H1 (cell line): ENCODE measurements at regions not wholly inside any gene's neighbourhood (a gene's known extent, or its start where the extent isn't known, plus 50 kb on each side); places are given as distances from the start of the nearest gene placed in this dataset.

Source experiments
- CTCF ChIA-PET: fragments of 300-600 bp; sonication (Branson Sonifier 250); formaldehyde crosslinking; loops from one replicate; lab custom pipeline; 2021; ENCODE audit not compliant: partially characterized antibody; lab: Charles Lee
- POLR2A ChIA-PET: fragments of 300-600 bp; sonication (Branson Sonifier 250); formaldehyde crosslinking; loops from one replicate; lab custom pipeline; 2021; ENCODE audit warnings: inconsistent platforms; ENCODE audit not compliant: partially characterized antibody; lab: Charles Lee
- DNase-seq, 2 experiments: peaks; one replicate each; pipeline versions ENCODE4 v3.0.0 to v3.0.0-alpha.2; 2010 to 2022; ENCODE audit warnings: low spot score in 2 of 2, low read depth in 1 of 2, mixed read lengths in 1 of 2
- FAIRE-seq: peaks from 2 replicates; lab custom pipeline; 2011; peaks lifted over from hg19 to GRCh38; lab: Jason Lieb, UNC
- H2AFZ ChIP-seq: 2 replicates; pipeline ENCODE4 v1.8.1; 2012; ENCODE audit warnings: low read length, inconsistent platforms
- H2AK5ac ChIP-seq: 2 replicates; pipeline ENCODE4 v1.6.1; 2013; ENCODE audit warnings: low read depth, low read length
- H2BK120ac ChIP-seq: replicated peaks from 2 replicates; pipeline ENCODE3; 2013; ENCODE audit warnings: low read depth, low read length, inconsistent platforms
- H2BK12ac ChIP-seq: 2 replicates; pipeline ENCODE4 v1.6.1; 2013; ENCODE audit warnings: low read depth, low read length
- H2BK15ac ChIP-seq: 2 replicates; pipeline ENCODE4 v1.6.1; 2013; ENCODE audit warnings: low read length
- H2BK20ac ChIP-seq: 2 replicates; pipeline ENCODE4 v1.6.1; 2013; ENCODE audit warnings: low read length
- H2BK5ac ChIP-seq: 2 replicates; pipeline ENCODE4 v1.6.1; 2013; ENCODE audit warnings: low read depth, low read length
- H3K14ac ChIP-seq: 2 replicates; pipeline ENCODE4 v1.6.1; 2013; ENCODE audit warnings: inconsistent platforms; ENCODE audit not compliant: insufficient read length
- H3K18ac ChIP-seq: 2 replicates; pipeline ENCODE4 v1.6.1; 2013; ENCODE audit warnings: low read length; ENCODE audit errors: extremely low read depth
- H3K23ac ChIP-seq: 2 replicates; pipeline ENCODE4 v1.6.1; 2013; ENCODE audit warnings: inconsistent platforms; ENCODE audit not compliant: insufficient read length
- H3K23me2 ChIP-seq: 2 replicates; pipeline ENCODE4 v1.6.1; 2013; ENCODE audit warnings: low read depth, low read length
- H3K27ac ChIP-seq: 2 replicates; pipeline ENCODE4 v1.6.1; 2011; ENCODE audit warnings: low read depth, low read length, inconsistent platforms
- H3K27me3 ChIP-seq, 4 experiments: replicated peaks in 1 of 4; 1 replicate in 1 of 4; 2 replicates in 3 of 4; pipeline versions ENCODE4 v1.6.1 to v1.8.1; 2011 to 2013; ENCODE audit warnings: low read length in 3 of 4, mild to moderate bottlenecking in 3 of 4, inconsistent platforms in 2 of 4, mixed read lengths in 2 of 4, moderate library complexity in 1 of 4; ENCODE audit not compliant: control insufficient read depth in 3 of 4, insufficient read depth in 3 of 4; ENCODE audit errors: extremely low read depth in 1 of 4
- H3K36me3 ChIP-seq, 4 experiments: 2 replicates each; pipeline versions ENCODE4 v1.6.1 to v1.8.1; 2011 to 2013; ENCODE audit warnings: mild to moderate bottlenecking in 4 of 4, low read length in 3 of 4, moderate library complexity in 2 of 4, control low read depth in 1 of 4, inconsistent platforms in 1 of 4; ENCODE audit not compliant: insufficient read depth in 4 of 4, control insufficient read depth in 2 of 4
- H3K4ac ChIP-seq: replicated peaks from 2 replicates; pipeline ENCODE3; 2013; ENCODE audit warnings: low read length, low read depth, mixed read lengths, inconsistent platforms; ENCODE audit not compliant: insufficient read length
- H3K4me1 ChIP-seq, 4 experiments: replicated peaks in 1 of 4; 1 replicate in 1 of 4; 2 replicates in 3 of 4; pipeline versions ENCODE4 v1.6.1 to v1.8.1; 2011 to 2013; ENCODE audit warnings: low read length in 3 of 4, inconsistent platforms in 2 of 4, mixed read lengths in 1 of 4; ENCODE audit not compliant: insufficient read depth in 4 of 4, control insufficient read depth in 3 of 4
- H3K4me2 ChIP-seq, 2 experiments: 2 replicates each; pipeline versions ENCODE4 v1.6.1 to v1.8.1; 2011 to 2013; ENCODE audit warnings: low read depth in 2 of 2, low read length in 2 of 2, control low read depth in 1 of 2, inconsistent platforms in 1 of 2, mild to moderate bottlenecking in 1 of 2; ENCODE audit not compliant: insufficient read depth in 1 of 2
- H3K4me3 ChIP-seq, 4 experiments: fragments of 200-600, 300-600 bp in 1 of 4; sonication (generic), shearing (Covaris generic), sonication (Bioruptor Twin) in 1 of 4; 2 replicates each; pipeline versions ENCODE4 v1.5.1 to v1.8.1; 2011 to 2016; ENCODE audit warnings: low read length in 4 of 4, low read depth in 3 of 4, control low read depth in 2 of 4, inconsistent platforms in 2 of 4, mild to moderate bottlenecking in 2 of 4, mixed read lengths in 1 of 4, moderate library complexity in 1 of 4; ENCODE audit not compliant: insufficient read depth in 2 of 4; ENCODE audit errors: extremely low read depth in 1 of 4
- H3K56ac ChIP-seq: replicated peaks from 2 replicates; pipeline ENCODE3; 2013; ENCODE audit warnings: low read depth, mild to moderate bottlenecking, mixed read lengths, low read length, inconsistent platforms; ENCODE audit not compliant: insufficient read length
- H3K79me1 ChIP-seq: 2 replicates; pipeline ENCODE4 v1.6.1; 2013; ENCODE audit warnings: low read depth, low read length, control low read depth
- H3K79me2 ChIP-seq, 2 experiments: 2 replicates each; pipeline versions ENCODE4 v1.6.1 to v1.8.1; 2012 to 2013; ENCODE audit warnings: low read length in 2 of 2, mild to moderate bottlenecking in 2 of 2, inconsistent platforms in 1 of 2; ENCODE audit not compliant: insufficient read depth in 2 of 2, control insufficient read depth in 1 of 2
- H3K9ac ChIP-seq, 4 experiments: replicated peaks in 1 of 4; 1 replicate in 1 of 4; 2 replicates in 3 of 4; pipeline versions ENCODE4 v1.6.1 to v1.8.1; 2011 to 2013; ENCODE audit warnings: low read depth in 3 of 4, low read length in 3 of 4, control low read depth in 2 of 4, mild to moderate bottlenecking in 2 of 4, moderate library complexity in 2 of 4, inconsistent platforms in 1 of 4; ENCODE audit errors: extremely low read depth in 1 of 4
- H3K9me3 ChIP-seq, 2 experiments: 2 replicates each; pipeline versions ENCODE4 v1.6.1 to v1.8.1; 2012 to 2013; ENCODE audit warnings: mild to moderate bottlenecking in 2 of 2, moderate library complexity in 2 of 2, control low read depth in 1 of 2, inconsistent platforms in 1 of 2, low read depth in 1 of 2, low read length in 1 of 2, mixed read lengths in 1 of 2; ENCODE audit not compliant: insufficient read depth in 2 of 2
- H4K20me1 ChIP-seq, 2 experiments: replicated peaks in 1 of 2; 2 replicates each; pipeline versions ENCODE3 to v1.8.1; 2011 to 2013; ENCODE audit warnings: inconsistent platforms in 2 of 2, low read length in 2 of 2, mild to moderate bottlenecking in 1 of 2; ENCODE audit not compliant: insufficient read depth in 2 of 2, control insufficient read depth in 1 of 2
- H4K5ac ChIP-seq: 2 replicates; pipeline ENCODE4 v1.6.1; 2013; ENCODE audit warnings: low read length, low read depth, mixed read lengths, inconsistent platforms; ENCODE audit not compliant: insufficient read length
- H4K8ac ChIP-seq: 2 replicates; pipeline ENCODE4 v1.8.0; 2013; ENCODE audit warnings: mild to moderate bottlenecking, moderate library complexity, low read length, inconsistent platforms; ENCODE audit not compliant: insufficient read depth; ENCODE audit errors: extremely low read depth
- H4K91ac ChIP-seq: replicated peaks from 2 replicates; pipeline ENCODE3; 2013; ENCODE audit warnings: low read length, mixed read lengths, inconsistent platforms; ENCODE audit not compliant: insufficient read length
- BRCA1 ChIP-seq: IDR thresholded peaks from 2 replicates; pipeline ENCODE4 v1.6.1; 2012; ENCODE audit warnings: low read depth, low read length, improper control_type of control experiment
- CBX5 ChIP-seq: fragments of 300-800, 300-1000 bp; sonication (generic); IDR thresholded peaks from 2 replicates; pipeline ENCODE4 v1.7.1; 2016; ENCODE audit warnings: antibody characterized with exemption, low read length, low read depth
- CEBPB ChIP-seq: IDR thresholded peaks from 2 replicates; pipeline ENCODE4 v1.6.1; 2012; ENCODE audit warnings: low read depth, low read length
- CHD1 ChIP-seq: IDR thresholded peaks from 2 replicates; pipeline ENCODE4 v1.6.1; 2012; ENCODE audit warnings: low read depth, low read length, improper control_type of control experiment
- GTF2F1 ChIP-seq: IDR thresholded peaks from 2 replicates; pipeline ENCODE4 v1.6.1; 2012; ENCODE audit warnings: low read depth, low read length, improper control_type of control experiment, borderline replicate concordance
- HDAC6 ChIP-seq: IDR thresholded peaks from one replicate; pipeline ENCODE4 v1.7.1; 2012; ENCODE audit warnings: low read depth, mild to moderate bottlenecking, inconsistent platforms, low read length, moderate library complexity
- NRF1 ChIP-seq: IDR thresholded peaks from 2 replicates; pipeline ENCODE4 v1.6.1; 2011; ENCODE audit warnings: mild to moderate bottlenecking, low read depth, low read length, improper control_type of control experiment
- PHF8 ChIP-seq: fragments of 200-600 bp; sonication (generic); conservative IDR thresholded peaks from 2 replicates; pipeline ENCODE4 v1.7.1; 2012; ENCODE audit warnings: low read depth, mild to moderate bottlenecking, inconsistent platforms, low read length, moderate library complexity
- POLR2A ChIP-seq, 2 experiments: IDR thresholded peaks; 1 replicate in 1 of 2; 2 replicates in 1 of 2; pipeline ENCODE4 v1.6.1; 2011; ENCODE audit warnings: low read depth in 2 of 2, low read length in 2 of 2, mild to moderate bottlenecking in 2 of 2; ENCODE audit errors: control extremely low read depth in 1 of 2
- RBBP5 ChIP-seq: IDR thresholded peaks from 2 replicates; pipeline ENCODE4 v1.7.1; 2012; ENCODE audit warnings: low read depth, mild to moderate bottlenecking, inconsistent platforms, low read length, moderate library complexity, borderline replicate concordance
- RXRA ChIP-seq: IDR thresholded peaks from 2 replicates; pipeline ENCODE4 v1.6.1; 2011; ENCODE audit warnings: low read depth, mild to moderate bottlenecking, low read length, moderate library complexity; ENCODE audit not compliant: insufficient read depth
- SIRT6 ChIP-seq: IDR thresholded peaks from one replicate; pipeline ENCODE4 v1.7.1; 2012; ENCODE audit warnings: low read length, inconsistent platforms
- SIX5 ChIP-seq: IDR thresholded peaks from 2 replicates; pipeline ENCODE4 v1.6.1; 2011; ENCODE audit warnings: mild to moderate bottlenecking, low read depth, low read length
- SP2 ChIP-seq: IDR thresholded peaks from 2 replicates; pipeline ENCODE4 v1.6.1; 2012; ENCODE audit warnings: mild to moderate bottlenecking, low read length, inconsistent platforms
- WGBS, 2 experiments: shearing (Covaris generic) in 1 of 2; methylation state at CpG; one replicate each; pipeline versions ENCODE4 v1.1.6 to v1.1.7; 2013 to 2015; ENCODE audit warnings: low lambda C conversion rate in 2 of 2, mixed read lengths in 2 of 2, inconsistent platforms in 1 of 2, low coverage in 1 of 2, missing lambda C conversion rate in 1 of 2; ENCODE audit not compliant: insufficient replicate concordance in 2 of 2, insufficient coverage in 1 of 2, insufficient read length in 1 of 2; ENCODE audit errors: extremely low coverage in 1 of 2, missing lambda C conversion rate in 1 of 2; 5-methylcytosine and 5-hydroxymethylcytosine counted together
- TF ChIP-seq, protein P1 (sequence below): IDR thresholded peaks from 2 replicates; pipeline ENCODE4 v1.6.1; 2012; ENCODE audit warnings: low read length, inconsistent platforms

DNA sequence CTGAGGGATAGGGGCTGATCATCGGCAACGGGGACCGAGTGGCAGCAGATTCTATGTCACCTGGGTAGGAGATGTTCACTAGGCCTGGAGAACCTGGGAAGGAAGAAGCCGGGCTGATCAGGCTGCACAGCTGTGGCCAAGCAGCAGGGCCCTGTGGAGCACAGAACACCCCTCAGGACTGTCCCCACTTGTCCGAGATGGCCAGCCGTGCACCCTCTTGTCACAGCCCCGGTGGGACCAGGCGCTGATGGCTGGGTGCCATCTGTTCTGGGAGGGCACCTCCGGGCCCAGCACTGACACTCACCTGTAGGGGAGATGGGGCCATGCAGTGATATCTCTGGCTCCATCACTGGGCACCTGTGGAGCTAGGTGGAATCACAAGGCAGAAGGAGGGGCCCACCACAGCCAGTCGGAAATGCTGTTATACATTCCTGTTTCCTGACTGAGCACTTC lies 217.9 kb upstream of the RAB6C start:
- Histone ChIP-seq H3K4ac (no peak overlapping the region), H3K18ac (no peak overlapping the region), H2BK120ac (no peak overlapping the region), H3K14ac (no peak overlapping the region), H4K91ac (no peak overlapping the region), H3K4me3 (no peak overlapping the region), H3K9ac (no peak overlapping the region), H2BK20ac (no peak overlapping the region), H4K8ac (no peak overlapping the region; the same call in 1 of the 2 replicates), H4K5ac (no peak overlapping the region), H3K79me2 (no peaks in the 10 kb centered on the region), H2BK12ac (no peak overlapping the region), H2AK5ac (no peak overlapping the region), H3K79me1 (no peaks in the 10 kb centered on the region), H4K20me1 (peaks cover 0 to 7% of the 10 kb centered on the region in 2 experiments), H3K27ac (no peak overlapping the region), H2BK5ac (no peak overlapping the region), H3K23ac (no peak overlapping the region), H2AFZ (no peak overlapping the region), H3K27me3 (no peaks in the 10 kb centered on the region; a peak in 1 of 7 replicates), H2BK15ac (no peak overlapping the region), H3K9me3 (no peaks in the 10 kb centered on the region), H3K56ac (no peak overlapping the region), H3K4me2 (no peak overlapping the region), H3K23me2 (peaks cover 8% of the 10 kb centered on the region), H3K4me1 (peaks cover 5 to 22% (median 12%) of the 10 kb centered on the region in 4 experiments), H3K36me3 (no peaks in the 10 kb centered on the region)
- DNase-seq = no peak
- ChIA-PET CTCF (interaction anchor here (0.6 to 2.3 kb wide), 5 partner anchors 10 to 86 kb away, joined by 3 to 11 read pairs (median 3); no protein-coding TSS in a partner anchor), POLR2A (no interaction called here)
- FAIRE-seq = no peak
- WGBS, 2 experiments = 87% methylated on average over 10 of the region's 10 CpGs; no CpG with 5 or more reads in 1 of the 2 experiments
- TF ChIP-seq CEBPB (no peak), BRCA1 (no peak), GTF2F1 (no peak), RXRA (no peak), RBBP5 (no peak), HDAC6 (no peak), CHD1 (no peak), SIRT6 (no peak), SIX5 (no peak), POLR2A (IDR thresholded peaks at IDR 0.05; ENCODE audit: control extremely low read depth in 1 of 2, low read depth in 2 of 2, low read length in 2 of 2) (no peak), SP2 (no peak), NRF1 (no peak), CBX5 (no peak), PHF8 (no peak)
- TF ChIP-seq, protein P1, sequence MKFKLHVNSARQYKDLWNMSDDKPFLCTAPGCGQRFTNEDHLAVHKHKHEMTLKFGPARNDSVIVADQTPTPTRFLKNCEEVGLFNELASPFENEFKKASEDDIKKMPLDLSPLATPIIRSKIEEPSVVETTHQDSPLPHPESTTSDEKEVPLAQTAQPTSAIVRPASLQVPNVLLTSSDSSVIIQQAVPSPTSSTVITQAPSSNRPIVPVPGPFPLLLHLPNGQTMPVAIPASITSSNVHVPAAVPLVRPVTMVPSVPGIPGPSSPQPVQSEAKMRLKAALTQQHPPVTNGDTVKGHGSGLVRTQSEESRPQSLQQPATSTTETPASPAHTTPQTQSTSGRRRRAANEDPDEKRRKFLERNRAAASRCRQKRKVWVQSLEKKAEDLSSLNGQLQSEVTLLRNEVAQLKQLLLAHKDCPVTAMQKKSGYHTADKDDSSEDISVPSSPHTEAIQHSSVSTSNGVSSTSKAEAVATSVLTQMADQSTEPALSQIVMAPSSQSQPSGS = no peak
